Omental fat pad (tissue), 3 donors: ENCODE measurements at regions not wholly inside any gene's neighbourhood (a gene's known extent, or its start where the extent isn't known, plus 50 kb on each side); places are given as distances from the start of the nearest gene placed in this dataset.

Experiments
- ATAC-seq: fragments of 150-250 bp; one replicate; pipeline ENCODE4 v1.9.1; 2016; ENCODE audit warnings: mild to moderate bottlenecking, moderate library complexity; ENCODE audit not compliant: low FRiP score
- DNase-seq: peaks from one replicate; pipeline ENCODE4 v3.0.0-alpha.2; 2019; ENCODE audit warnings: low spot score
- TF ChIP-seq, protein P1 (sequence below), 3 donors: fragments of 450-650 bp; IDR thresholded peaks; one replicate each; pipeline ENCODE4 v1.5.1; 2016 to 2017; ENCODE audit warnings: antibody characterized with exemption in 3 of 3, mild to moderate bottlenecking in 3 of 3, moderate library complexity in 2 of 3

- no peak for ATAC-seq
- DNase-seq: no peak
Measured at GRCh38 chr1:96352733-96353132, 368.9 kb upstream of the PTBP2 start.

DNA sequence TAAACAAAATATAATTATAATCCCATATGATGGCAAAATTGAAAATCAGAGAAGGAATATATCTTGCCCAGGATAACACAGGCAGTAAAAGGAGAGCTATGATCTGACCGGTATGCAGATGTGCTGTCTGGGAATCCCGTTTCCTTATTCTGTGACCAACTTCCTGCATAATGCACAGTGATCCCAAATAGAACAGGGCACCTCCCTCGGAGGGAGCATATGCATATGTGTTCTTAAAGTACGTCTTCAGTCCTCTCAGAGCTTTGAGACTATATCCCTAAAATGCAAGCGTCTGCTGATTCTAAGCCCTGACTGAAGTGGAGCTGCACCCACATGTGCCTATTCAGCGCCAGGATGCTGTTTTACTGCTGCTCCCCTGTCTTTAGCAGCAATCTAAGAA is 366.1 kb upstream of the PTBP2 start:
- no peak for ATAC-seq
- TF ChIP-seq, protein P1, sequence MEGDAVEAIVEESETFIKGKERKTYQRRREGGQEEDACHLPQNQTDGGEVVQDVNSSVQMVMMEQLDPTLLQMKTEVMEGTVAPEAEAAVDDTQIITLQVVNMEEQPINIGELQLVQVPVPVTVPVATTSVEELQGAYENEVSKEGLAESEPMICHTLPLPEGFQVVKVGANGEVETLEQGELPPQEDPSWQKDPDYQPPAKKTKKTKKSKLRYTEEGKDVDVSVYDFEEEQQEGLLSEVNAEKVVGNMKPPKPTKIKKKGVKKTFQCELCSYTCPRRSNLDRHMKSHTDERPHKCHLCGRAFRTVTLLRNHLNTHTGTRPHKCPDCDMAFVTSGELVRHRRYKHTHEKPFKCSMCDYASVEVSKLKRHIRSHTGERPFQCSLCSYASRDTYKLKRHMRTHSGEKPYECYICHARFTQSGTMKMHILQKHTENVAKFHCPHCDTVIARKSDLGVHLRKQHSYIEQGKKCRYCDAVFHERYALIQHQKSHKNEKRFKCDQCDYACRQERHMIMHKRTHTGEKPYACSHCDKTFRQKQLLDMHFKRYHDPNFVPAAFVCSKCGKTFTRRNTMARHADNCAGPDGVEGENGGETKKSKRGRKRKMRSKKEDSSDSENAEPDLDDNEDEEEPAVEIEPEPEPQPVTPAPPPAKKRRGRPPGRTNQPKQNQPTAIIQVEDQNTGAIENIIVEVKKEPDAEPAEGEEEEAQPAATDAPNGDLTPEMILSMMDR (IDR thresholded peaks at IDR 0.05): no peak
- no peak for DNase-seq

More at GRCh38 chr1:96352733-96353132, 368.9 kb upstream of the PTBP2 start:
- TF ChIP-seq, protein P1 (IDR thresholded peaks at IDR 0.05): no peak

DNA sequence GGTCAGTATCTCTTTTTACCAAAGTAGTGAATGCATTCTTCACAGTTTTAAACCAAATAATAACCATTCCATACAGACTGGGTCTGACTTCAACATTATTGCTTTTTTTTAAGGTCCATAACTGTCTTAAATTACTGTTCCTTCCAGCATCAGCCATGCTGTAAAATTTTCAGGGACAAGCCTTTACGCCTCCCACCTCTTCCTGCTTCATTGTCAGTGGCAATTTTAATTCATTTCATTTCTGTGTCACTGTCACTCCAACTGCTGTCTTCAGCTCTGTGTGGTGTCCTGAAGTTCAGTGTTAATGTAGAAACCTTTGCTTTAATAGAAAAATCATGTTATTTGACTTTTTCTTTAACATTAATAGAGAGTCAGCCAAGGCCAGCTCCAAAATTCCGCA is 365.6 kb upstream of the PTBP2 start:
- DNase-seq: no peak
- ATAC-seq: no peak
- TF ChIP-seq, protein P1 (IDR thresholded peaks at IDR 0.05): no peak

GRCh38 chr1:96357141-96357765 is 364.3 kb upstream of the PTBP2 start:
- TF ChIP-seq, protein P1 (IDR thresholded peaks at IDR 0.05): no peak
- DNase-seq (no peak), ATAC-seq (no peak)

GRCh38 chr1:96358057-96358456 is 363.5 kb upstream of the PTBP2 start:
- DNase-seq (no peak), ATAC-seq (no peak)
- TF ChIP-seq, protein P1 (IDR thresholded peaks at IDR 0.05): no peak

DNA sequence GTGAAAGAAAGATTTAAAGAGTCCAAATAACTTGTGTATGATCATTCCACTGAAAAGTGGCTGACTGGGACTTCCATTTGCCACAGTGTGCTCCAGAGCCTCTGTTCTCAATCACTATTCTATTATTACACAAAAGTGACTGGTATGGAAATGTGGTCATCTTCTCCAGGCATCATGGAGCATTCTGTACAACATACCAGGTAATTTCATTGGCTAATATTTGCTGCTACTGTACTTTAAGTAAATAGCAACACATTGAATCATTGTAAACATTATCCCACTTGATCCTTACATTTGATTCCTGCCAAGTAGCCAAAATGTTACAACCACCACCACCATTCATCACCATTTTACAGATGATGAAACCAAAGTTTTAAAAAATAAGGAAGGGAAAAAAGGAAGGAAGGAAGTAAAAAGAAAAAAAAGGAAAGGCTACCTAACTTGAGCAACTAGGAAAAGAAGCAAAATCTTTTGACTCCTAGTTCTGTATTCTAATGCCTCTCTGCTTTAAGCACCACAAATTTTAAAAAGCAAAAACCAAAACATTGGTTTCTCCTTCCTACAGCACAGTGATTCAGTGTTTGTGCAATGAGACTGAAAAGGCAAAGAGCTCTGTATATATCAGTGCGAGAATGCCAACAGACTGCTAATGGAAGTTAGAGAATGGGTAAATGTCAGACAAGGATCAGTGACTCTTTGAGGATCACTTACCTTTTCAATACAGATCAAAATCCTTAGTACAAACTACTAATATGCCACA is 361.4 kb upstream of the PTBP2 start:
- no peak for DNase-seq
- no peak for ATAC-seq
- TF ChIP-seq, protein P1 (IDR thresholded peaks at IDR 0.05): no peak
